ENCODE measurements at regions not wholly inside any gene's neighbourhood (a gene's known extent, or its start where the extent isn't known, plus 50 kb on each side); places are given as distances from the start of the nearest gene placed in this dataset.

GRCh38 chr12:12007713-12008231 is 63.0 kb upstream of the BCL2L14 start:
- TF ChIP-seq CTCF (IDR thresholded peaks at IDR 0.05; ENCODE audit: low read length) (no peak), EZH2 (IDR thresholded peaks at IDR 0.05; ENCODE audit: borderline replicate concordance, low read length) (no peak)
